ENCODE measurements at regions not wholly inside any gene's neighbourhood (a gene's known extent, or its start where the extent isn't known, plus 50 kb on each side); places are given as distances from the start of the nearest gene placed in this dataset.

DNA sequence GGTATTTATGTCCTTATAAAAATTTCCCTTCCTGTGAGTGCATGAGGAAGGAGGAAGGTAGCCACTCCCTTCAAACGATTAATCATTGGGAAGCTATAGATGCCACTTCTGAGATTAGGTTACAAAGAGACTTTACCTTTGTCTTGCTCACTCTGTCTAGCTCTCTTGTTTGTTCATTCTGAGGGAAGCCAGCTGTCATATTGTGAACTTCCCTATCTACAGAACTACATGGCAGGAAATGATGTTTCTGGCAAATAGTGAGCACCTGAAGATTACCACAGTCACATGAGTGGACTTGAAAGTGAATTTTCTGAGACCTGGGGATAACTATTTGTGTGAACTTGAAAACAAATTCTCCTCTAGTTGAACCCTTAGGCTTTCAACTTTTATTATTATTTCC is 776.8 kb downstream of the CCDC85A start:
- TF ChIP-seq CTCF (conservative IDR thresholded peaks at IDR 0.05) (no peak), EZH2 (IDR thresholded peaks at IDR 0.05; ENCODE audit: low read depth) (no peak)

Measured in PC-9 (cell line).